Neural progenitor cell (in vitro differentiated cells): ENCODE measurements at regions not wholly inside any gene's neighbourhood (a gene's known extent, or its start where the extent isn't known, plus 50 kb on each side); places are given as distances from the start of the nearest gene placed in this dataset.

Source experiments
- DNase-seq: peaks from one replicate; pipeline ENCODE4 v3.0.0-alpha.2; 2016; ENCODE audit warnings: low spot score
- H2AFZ ChIP-seq: fragments of 200-600 bp; sonication (generic); replicated peaks from 2 replicates; pipeline ENCODE4 v1.6.1; 2016; ENCODE audit warnings: antibody characterized with exemption
- H3F3A ChIP-seq: fragments of 200-600 bp; sonication (generic); 2 replicates; pipeline ENCODE4 v1.6.1; 2016; ENCODE audit warnings: antibody characterized with exemption, low read depth
- H3K27ac ChIP-seq: fragments of 200-600 bp; sonication (generic); 2 replicates; pipeline ENCODE4 v1.5.1; 2016; ENCODE audit warnings: mild to moderate bottlenecking
- H3K27me3 ChIP-seq: fragments of 200-600 bp; sonication (generic); 2 replicates; pipeline ENCODE4 v1.6.1; 2016; ENCODE audit warnings: mild to moderate bottlenecking, moderate library complexity
- H3K36me3 ChIP-seq: fragments of 200-600 bp; sonication (generic); 2 replicates; pipeline ENCODE4 v1.5.1; 2016
- H3K4me1 ChIP-seq: fragments of 200-600 bp; sonication (generic); 2 replicates; pipeline ENCODE4 v1.6.1; 2016; ENCODE audit warnings: mixed run types
- H3K4me2 ChIP-seq: fragments of 200-600 bp; sonication (generic); 2 replicates; pipeline ENCODE4 v1.6.1; 2016
- H3K4me3 ChIP-seq: fragments of 200-600 bp; sonication (generic); 2 replicates; pipeline ENCODE4 v1.5.1; 2016
- H3K79me2 ChIP-seq: fragments of 200-600 bp; sonication (generic); 2 replicates; pipeline ENCODE4 v1.6.1; 2016; ENCODE audit warnings: low read depth
- H3K9ac ChIP-seq: fragments of 200-600 bp; sonication (generic); 2 replicates; pipeline ENCODE4 v1.6.1; 2016
- H3K9me3 ChIP-seq: fragments of 200-600 bp; sonication (generic); 2 replicates; pipeline ENCODE4 v1.5.1; 2016; ENCODE audit warnings: low read depth
- H4K20me1 ChIP-seq: fragments of 200-600 bp; sonication (generic); 2 replicates; pipeline ENCODE4 v1.6.1; 2016; ENCODE audit warnings: low read depth
- H3K27ac Mint-ChIP-seq: 3 replicates; pipeline ENCODE4 v1.8.0; 2021; ENCODE audit warnings: mixed read lengths
- H3K27me3 Mint-ChIP-seq: 2 replicates; pipeline ENCODE4 v1.8.0; 2022; ENCODE audit warnings: low read depth, mild to moderate bottlenecking, inconsistent platforms, moderate library complexity, mixed read lengths; ENCODE audit not compliant: insufficient read depth
- H3K36me3 Mint-ChIP-seq: 3 replicates; pipeline ENCODE4 v1.8.0; 2021; ENCODE audit warnings: mixed read lengths
- H3K4me1 Mint-ChIP-seq: 3 replicates; pipeline ENCODE4 v1.8.0; 2021; ENCODE audit warnings: mixed read lengths
- H3K4me3 Mint-ChIP-seq: 3 replicates; pipeline ENCODE4 v1.8.0; 2021; ENCODE audit warnings: mild to moderate bottlenecking, moderate library complexity, mixed read lengths
- H3K9me3 Mint-ChIP-seq: 3 replicates; pipeline ENCODE4 v1.8.0; 2020; ENCODE audit warnings: mixed read lengths
- CTCF ChIP-seq: fragments of 200-600 bp; sonication (generic); IDR thresholded peaks from 2 replicates; pipeline ENCODE4 v1.5.1; 2017; ENCODE audit warnings: antibody characterized with exemption, mild to moderate bottlenecking
- EZH2 ChIP-seq: fragments of 200-600 bp; sonication (generic); IDR thresholded peaks from 2 replicates; pipeline ENCODE4 v1.6.1; 2017; ENCODE audit warnings: antibody characterized with exemption, mild to moderate bottlenecking, moderate library complexity
- EZH2phosphoT487 ChIP-seq: fragments of 200-600 bp; sonication (generic); IDR thresholded peaks from 2 replicates; pipeline ENCODE4 v1.6.1; 2017; ENCODE audit warnings: antibody characterized with exemption

GRCh38 chrX:122591546-122591945, 592.5 kb upstream of the GRIA3 start:
- no peaks in the 10 kb centered on the region for H3K36me3 ChIP-seq
- peak overlapping the region; percentile 45 for H2AFZ ChIP-seq
- no peak overlapping the region for H3K4me3 ChIP-seq
- DNase-seq, result no peak
- no peak for TF ChIP-seq CTCF
- no peak for TF ChIP-seq EZH2
- no peak for TF ChIP-seq EZH2phosphoT487
- no peak overlapping the region for H3K4me3 Mint-ChIP-seq
- H3K36me3 Mint-ChIP-seq, result no peaks in the 10 kb centered on the region
- H4K20me1 ChIP-seq, result no peaks in the 10 kb centered on the region
- no peak overlapping the region for H3K27ac ChIP-seq
- no peak overlapping the region for H3K4me2 ChIP-seq
- H3K9ac ChIP-seq, result no peak overlapping the region
- no peaks in the 10 kb centered on the region for H3K27me3 Mint-ChIP-seq
- H3K9me3 ChIP-seq, result peaks cover 6% of the 10 kb centered on the region
- H3K4me1 Mint-ChIP-seq, result peaks cover 2% of the 10 kb centered on the region
- no peaks in the 10 kb centered on the region for H3K27me3 ChIP-seq
- no peaks in the 10 kb centered on the region for H3F3A ChIP-seq
- no peak overlapping the region for H3K27ac Mint-ChIP-seq
- no peaks in the 10 kb centered on the region for H3K9me3 Mint-ChIP-seq
- peaks cover 5% of the 10 kb centered on the region for H3K4me1 ChIP-seq
- no peaks in the 10 kb centered on the region for H3K79me2 ChIP-seq

- TF ChIP-seq EZH2phosphoT487 (no peak), CTCF (no peak), EZH2 (no peak)
- Mint-ChIP-seq H3K4me3 (no peak overlapping the region), H3K4me1 (no peaks in the 10 kb centered on the region), H3K27me3 (no peaks in the 10 kb centered on the region), H3K36me3 (no peaks in the 10 kb centered on the region), H3K9me3 (no peaks in the 10 kb centered on the region), H3K27ac (no peak overlapping the region)
- Histone ChIP-seq H3K36me3 (no peaks in the 10 kb centered on the region), H3F3A (no peaks in the 10 kb centered on the region), H4K20me1 (no peaks in the 10 kb centered on the region), H3K79me2 (no peaks in the 10 kb centered on the region), H3K4me3 (no peak overlapping the region), H3K9ac (no peak overlapping the region), H3K27me3 (no peaks in the 10 kb centered on the region), H3K27ac (no peak overlapping the region), H3K4me2 (no peak overlapping the region), H3K4me1 (no peaks in the 10 kb centered on the region), H3K9me3 (peaks cover 8% of the 10 kb centered on the region), H2AFZ (no peak overlapping the region)
- DNase-seq, result no peak
Measured at GRCh38 chrX:122596998-122597397, 587.1 kb upstream of the GRIA3 start.

- peaks cover 12% of the 10 kb centered on the region for H3K9me3 ChIP-seq
- TF ChIP-seq EZH2 (no peak), EZH2phosphoT487 (no peak), CTCF (no peak)
- no peak overlapping the region for H3K27ac ChIP-seq
- Mint-ChIP-seq H3K4me3 (no peak overlapping the region), H3K36me3 (no peaks in the 10 kb centered on the region), H3K9me3 (peaks cover 3% of the 10 kb centered on the region), H3K27me3 (peaks cover 4% of the 10 kb centered on the region), H3K4me1 (no peaks in the 10 kb centered on the region), H3K27ac (no peak overlapping the region)
- no peak overlapping the region for H3K4me2 ChIP-seq
- no peaks in the 10 kb centered on the region for H3K79me2 ChIP-seq
- H3K9ac ChIP-seq, result no peak overlapping the region
- H4K20me1 ChIP-seq, result no peaks in the 10 kb centered on the region
- no peaks in the 10 kb centered on the region for H3K4me1 ChIP-seq
- peak; percentile 30 for DNase-seq
- H3K27me3 ChIP-seq, result no peaks in the 10 kb centered on the region
- H3K36me3 ChIP-seq, result no peaks in the 10 kb centered on the region
- H2AFZ ChIP-seq, result no peak overlapping the region
- no peaks in the 10 kb centered on the region for H3F3A ChIP-seq
- H3K4me3 ChIP-seq, result no peak overlapping the region
Measured at GRCh38 chrX:122622795-122623194, 561.3 kb upstream of the GRIA3 start.

- H3K4me1 Mint-ChIP-seq, result no peaks in the 10 kb centered on the region
- DNase-seq, result no peak
- peaks cover 4% of the 10 kb centered on the region for H3K27me3 Mint-ChIP-seq
- Histone ChIP-seq H3K4me1 (no peaks in the 10 kb centered on the region), H3K4me2 (no peak overlapping the region), H3K9ac (no peak overlapping the region), H2AFZ (peak overlapping the region; percentile 10), H3K9me3 (peaks cover 9% of the 10 kb centered on the region), H3F3A (no peaks in the 10 kb centered on the region), H3K27me3 (no peaks in the 10 kb centered on the region), H3K4me3 (no peak overlapping the region), H4K20me1 (no peaks in the 10 kb centered on the region), H3K79me2 (no peaks in the 10 kb centered on the region), H3K27ac (no peak overlapping the region), H3K36me3 (no peaks in the 10 kb centered on the region)
- no peaks in the 10 kb centered on the region for H3K36me3 Mint-ChIP-seq
- H3K9me3 Mint-ChIP-seq, result peaks cover 3% of the 10 kb centered on the region
- no peak for TF ChIP-seq EZH2phosphoT487
- no peak for TF ChIP-seq EZH2
- TF ChIP-seq CTCF, result no peak
- no peak overlapping the region for H3K27ac Mint-ChIP-seq
- no peak overlapping the region for H3K4me3 Mint-ChIP-seq
Measured at GRCh38 chrX:122625239-122625638, 558.8 kb upstream of the GRIA3 start.
